ENCODE measurements at regions not wholly inside any gene's neighbourhood (a gene's known extent, or its start where the extent isn't known, plus 50 kb on each side); places are given as distances from the start of the nearest gene placed in this dataset.

DNA sequence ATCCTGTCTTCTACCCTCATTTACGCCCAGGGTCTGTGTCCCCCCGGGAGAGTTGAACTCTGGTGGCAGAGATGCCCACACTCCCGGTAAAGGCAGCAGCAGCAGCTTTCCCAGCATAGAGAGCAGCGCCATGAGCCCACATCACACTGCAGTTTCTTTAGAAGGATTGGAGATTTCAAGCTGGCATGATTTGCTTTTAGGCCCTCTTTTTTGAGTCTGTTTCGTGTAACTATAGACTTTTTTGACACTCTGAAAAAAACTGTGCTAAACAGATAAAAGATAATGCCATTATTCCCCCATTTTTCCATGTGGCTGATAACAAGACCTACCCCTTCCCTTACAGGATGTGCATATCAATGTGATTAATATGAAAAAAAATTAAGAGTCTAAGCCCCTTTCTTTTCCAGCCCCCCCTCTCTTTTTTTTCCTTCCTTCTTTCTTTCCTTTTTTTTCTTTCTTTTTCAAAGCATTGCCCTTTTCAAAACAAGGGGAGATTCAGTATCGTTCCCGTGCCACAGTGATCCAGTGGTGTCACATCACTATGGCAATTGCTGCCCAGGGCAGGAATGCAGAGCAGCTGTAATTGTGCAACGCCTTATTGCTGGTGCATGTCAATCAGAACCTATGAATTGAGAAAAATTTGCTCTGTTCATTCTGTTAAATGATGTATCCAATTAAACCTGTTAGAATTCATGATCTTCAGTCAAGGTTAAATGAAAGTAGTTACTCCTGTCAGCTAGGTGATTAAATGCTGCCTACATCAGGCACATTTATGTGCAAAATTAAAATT, 104.5 kb downstream of the CDCA7 start:
- Histone ChIP-seq H3K36me3 (ENCODE audit: control insufficient read depth, low read length) (no peaks in the 10 kb centered on the region), H3K4me2 (ENCODE audit: low read length) (no peak overlapping the region), H3K27ac (ENCODE audit: low read depth, low read length) (no peak overlapping the region), H3K27me3 (ENCODE audit: control insufficient read depth, low read length) (peaks cover 16% of the 10 kb centered on the region), H4K20me1 (ENCODE audit: control insufficient read depth, insufficient read depth, low read depth, low read length) (no peaks in the 10 kb centered on the region), H3F3A (ENCODE audit: control insufficient read depth, insufficient read depth) (no peaks in the 10 kb centered on the region), H3K9me3 (ENCODE audit: control insufficient read depth, insufficient read depth, low read length) (no peaks in the 10 kb centered on the region), H3K9me2 (replicated peaks; ENCODE audit: control insufficient read depth, low read length) (no peaks in the 10 kb centered on the region), H3K4me3 (ENCODE audit: low read length) (no peak overlapping the region), H3K4me1 (ENCODE audit: control insufficient read depth, low read length) (no peaks in the 10 kb centered on the region), H3K79me2 (ENCODE audit: control insufficient read depth, low read length) (no peaks in the 10 kb centered on the region)
- no peak for TF ChIP-seq EZH2phosphoT487 (IDR thresholded peaks at IDR 0.05; ENCODE audit: borderline replicate concordance, low read length)
- TF ChIP-seq, protein P1, sequence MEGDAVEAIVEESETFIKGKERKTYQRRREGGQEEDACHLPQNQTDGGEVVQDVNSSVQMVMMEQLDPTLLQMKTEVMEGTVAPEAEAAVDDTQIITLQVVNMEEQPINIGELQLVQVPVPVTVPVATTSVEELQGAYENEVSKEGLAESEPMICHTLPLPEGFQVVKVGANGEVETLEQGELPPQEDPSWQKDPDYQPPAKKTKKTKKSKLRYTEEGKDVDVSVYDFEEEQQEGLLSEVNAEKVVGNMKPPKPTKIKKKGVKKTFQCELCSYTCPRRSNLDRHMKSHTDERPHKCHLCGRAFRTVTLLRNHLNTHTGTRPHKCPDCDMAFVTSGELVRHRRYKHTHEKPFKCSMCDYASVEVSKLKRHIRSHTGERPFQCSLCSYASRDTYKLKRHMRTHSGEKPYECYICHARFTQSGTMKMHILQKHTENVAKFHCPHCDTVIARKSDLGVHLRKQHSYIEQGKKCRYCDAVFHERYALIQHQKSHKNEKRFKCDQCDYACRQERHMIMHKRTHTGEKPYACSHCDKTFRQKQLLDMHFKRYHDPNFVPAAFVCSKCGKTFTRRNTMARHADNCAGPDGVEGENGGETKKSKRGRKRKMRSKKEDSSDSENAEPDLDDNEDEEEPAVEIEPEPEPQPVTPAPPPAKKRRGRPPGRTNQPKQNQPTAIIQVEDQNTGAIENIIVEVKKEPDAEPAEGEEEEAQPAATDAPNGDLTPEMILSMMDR (IDR thresholded peaks at IDR 0.05; ENCODE audit: low read depth, low read length, poor library complexity, severe bottlenecking): no peak

DNA sequence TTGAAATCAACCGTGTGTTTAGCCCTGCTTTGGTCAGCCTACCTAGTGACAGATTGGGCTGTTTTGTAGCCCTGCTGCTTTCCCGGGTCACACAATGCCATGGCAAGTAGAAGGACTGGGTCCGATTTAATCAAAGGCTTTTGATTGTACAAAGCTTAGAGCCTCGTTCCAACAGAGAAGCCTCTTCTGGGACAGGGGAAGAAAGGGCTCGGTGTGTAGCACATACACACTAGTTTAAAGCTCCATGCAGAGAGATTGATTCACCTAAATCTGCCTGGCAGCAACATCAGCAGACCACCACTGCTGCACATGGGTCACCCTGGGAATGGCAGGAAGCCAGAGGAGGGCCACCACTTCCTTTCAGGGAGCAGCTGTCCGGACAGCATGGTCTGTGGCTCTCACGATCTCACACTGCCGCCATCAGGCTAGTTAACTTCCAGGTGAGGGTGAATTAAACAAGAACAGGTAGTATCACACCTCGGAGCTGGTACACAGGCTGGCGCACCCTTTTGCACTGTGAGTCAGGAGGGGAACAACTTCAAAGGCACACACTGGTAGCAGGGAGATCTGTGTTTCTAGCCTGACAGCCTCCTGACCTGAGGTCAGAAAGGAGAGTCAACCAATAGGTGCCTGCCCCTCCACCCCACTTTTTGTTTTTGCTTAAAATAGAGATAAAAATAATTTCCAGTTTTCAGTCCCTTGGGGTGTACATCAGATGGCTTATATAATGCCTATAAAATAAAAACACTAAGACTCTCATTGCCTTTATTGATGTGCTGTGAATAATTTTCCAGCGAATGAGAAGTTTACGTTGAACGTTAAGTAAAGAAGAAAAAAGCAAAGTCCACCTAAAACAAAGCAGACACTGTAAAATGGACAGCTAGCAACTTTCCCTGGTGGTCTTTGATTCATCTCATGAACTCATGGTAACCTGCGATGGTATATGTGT, 108.5 kb downstream of the CDCA7 start:
- Histone ChIP-seq H3K4me3 (ENCODE audit: low read length) (no peak overlapping the region), H3K36me3 (ENCODE audit: control insufficient read depth, low read length) (no peaks in the 10 kb centered on the region), H4K20me1 (ENCODE audit: control insufficient read depth, insufficient read depth, low read depth, low read length) (no peaks in the 10 kb centered on the region), H3K79me2 (ENCODE audit: control insufficient read depth, low read length) (no peaks in the 10 kb centered on the region), H3F3A (ENCODE audit: control insufficient read depth, insufficient read depth) (no peaks in the 10 kb centered on the region), H3K9me3 (ENCODE audit: control insufficient read depth, insufficient read depth, low read length) (no peaks in the 10 kb centered on the region), H3K4me2 (ENCODE audit: low read length) (no peak overlapping the region), H3K27ac (ENCODE audit: low read depth, low read length) (no peak overlapping the region), H3K9me2 (replicated peaks; ENCODE audit: control insufficient read depth, low read length) (no peaks in the 10 kb centered on the region), H3K27me3 (ENCODE audit: control insufficient read depth, low read length) (peaks cover 12% of the 10 kb centered on the region), H3K4me1 (ENCODE audit: control insufficient read depth, low read length) (no peaks in the 10 kb centered on the region)
- TF ChIP-seq EZH2phosphoT487 (IDR thresholded peaks at IDR 0.05; ENCODE audit: borderline replicate concordance, low read length): no peak
- TF ChIP-seq, protein P1 (IDR thresholded peaks at IDR 0.05; ENCODE audit: low read depth, low read length, poor library complexity, severe bottlenecking): no peak

DNA sequence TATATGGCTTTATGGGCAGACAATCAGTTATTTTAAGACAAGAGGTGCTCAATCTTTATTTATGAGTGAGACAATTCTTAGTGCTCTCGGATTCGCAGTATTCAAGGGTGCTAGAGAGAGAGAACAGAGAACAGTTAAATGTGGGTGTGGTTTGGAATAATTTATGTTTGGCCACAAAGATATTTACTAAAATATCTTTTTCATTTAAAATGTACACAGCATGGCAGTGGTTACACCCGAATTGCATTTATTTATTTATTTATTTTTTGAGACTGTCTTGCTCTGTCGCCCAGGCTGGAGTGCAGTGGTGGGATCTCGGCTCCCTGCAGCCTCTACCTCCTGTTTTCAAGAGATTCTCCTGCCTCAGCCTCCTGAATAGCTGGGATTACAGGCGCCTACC, 109.2 kb downstream of the CDCA7 start:
- no peaks in the 10 kb centered on the region for H3K36me3 ChIP-seq (ENCODE audit: control insufficient read depth, low read length)
- H3K4me1 ChIP-seq (ENCODE audit: control insufficient read depth, low read length): no peaks in the 10 kb centered on the region
- H3K4me3 ChIP-seq (ENCODE audit: low read length): no peak overlapping the region
- H4K20me1 ChIP-seq (ENCODE audit: control insufficient read depth, insufficient read depth, low read depth, low read length): no peaks in the 10 kb centered on the region
- H3K79me2 ChIP-seq (ENCODE audit: control insufficient read depth, low read length): no peaks in the 10 kb centered on the region
- no peak overlapping the region for H3K27ac ChIP-seq (ENCODE audit: low read depth, low read length)
- TF ChIP-seq, protein P1 (IDR thresholded peaks at IDR 0.05; ENCODE audit: low read depth, low read length, poor library complexity, severe bottlenecking): no peak
- no peak for TF ChIP-seq EZH2phosphoT487 (IDR thresholded peaks at IDR 0.05; ENCODE audit: borderline replicate concordance, low read length)
- H3F3A ChIP-seq (ENCODE audit: control insufficient read depth, insufficient read depth): no peaks in the 10 kb centered on the region
- no peak overlapping the region for H3K4me2 ChIP-seq (ENCODE audit: low read length)
- H3K27me3 ChIP-seq (ENCODE audit: control insufficient read depth, low read length): peaks cover 12% of the 10 kb centered on the region
- no peaks in the 10 kb centered on the region for H3K9me2 ChIP-seq (replicated peaks; ENCODE audit: control insufficient read depth, low read length)
- H3K9me3 ChIP-seq (ENCODE audit: control insufficient read depth, insufficient read depth, low read length): no peaks in the 10 kb centered on the region
